HEK293T (cell line): ENCODE measurements at regions not wholly inside any gene's neighbourhood (a gene's known extent, or its start where the extent isn't known, plus 50 kb on each side); places are given as distances from the start of the nearest gene placed in this dataset.

Experiments used
- CTCF ChIA-PET: fragments of 350-600 bp; formaldehyde crosslinking; extraction: SDS; loops from one replicate; lab custom pipeline; 2021; ENCODE audit warnings: antibody characterized with exemption, inconsistent platforms; lab: Yijun Ruan, JAX
- POLR2A ChIA-PET: fragments of 350-600 bp; formaldehyde crosslinking; extraction: SDS; loops from one replicate; lab custom pipeline; 2020; ENCODE audit warnings: antibody characterized with exemption, inconsistent platforms; lab: Yijun Ruan, JAX
- DNase-seq: peaks from one replicate; pipeline ENCODE4 v3.0.0; 2012; ENCODE audit warnings: mixed read lengths; ENCODE audit errors: extremely low spot score
- ARNT ChIP-seq: fragments of 450-650 bp; IDR thresholded peaks from 2 replicates; pipeline ENCODE4 v1.6.1; 2017; ENCODE audit warnings: mild to moderate bottlenecking
- BHLHE40 ChIP-seq: fragments of 450-650 bp; IDR thresholded peaks from 2 replicates; pipeline ENCODE4 v1.6.1; 2016; ENCODE audit warnings: mild to moderate bottlenecking, moderate library complexity, borderline replicate concordance
- CTBP1 ChIP-seq: fragments of 450-650 bp; IDR thresholded peaks from 2 replicates; pipeline ENCODE4 v1.6.1; 2016; ENCODE audit warnings: borderline replicate concordance
- ELF4 ChIP-seq: fragments of 450-650 bp; IDR thresholded peaks from 2 replicates; pipeline ENCODE4 v1.6.1; 2017; ENCODE audit warnings: antibody characterized with exemption
- FOXA1 ChIP-seq: fragments of 450-650 bp; IDR thresholded peaks from 2 replicates; pipeline ENCODE4 v1.6.1; 2016; ENCODE audit warnings: mild to moderate bottlenecking
- FOXK2 ChIP-seq: fragments of 450-650 bp; IDR thresholded peaks from 2 replicates; pipeline ENCODE4 v1.6.1; 2016; ENCODE audit warnings: mild to moderate bottlenecking
- FOXM1 ChIP-seq: fragments of 450-650 bp; IDR thresholded peaks from 2 replicates; pipeline ENCODE4 v1.6.1; 2017; ENCODE audit warnings: mild to moderate bottlenecking, borderline replicate concordance
- HDGF ChIP-seq: fragments of 450-650 bp; IDR thresholded peaks from 2 replicates; pipeline ENCODE4 v1.6.1; 2017; ENCODE audit warnings: antibody characterized with exemption, borderline replicate concordance
- L3MBTL2 ChIP-seq: fragments of 450-650 bp; conservative IDR thresholded peaks from 2 replicates; pipeline ENCODE4 v1.6.1; 2016; ENCODE audit warnings: mild to moderate bottlenecking
- LEF1 ChIP-seq: fragments of 450-650 bp; IDR thresholded peaks from 2 replicates; pipeline ENCODE4 v1.6.1; 2017; ENCODE audit warnings: mild to moderate bottlenecking, borderline replicate concordance
- NFRKB ChIP-seq: fragments of 450-650 bp; IDR thresholded peaks from 2 replicates; pipeline ENCODE4 v1.6.1; 2016; ENCODE audit warnings: mild to moderate bottlenecking, moderate library complexity
- PKNOX1 ChIP-seq: fragments of 450-650 bp; IDR thresholded peaks from 2 replicates; pipeline ENCODE4 v1.6.1; 2016
- SP1 ChIP-seq: fragments of 450-650 bp; IDR thresholded peaks from 2 replicates; pipeline ENCODE4 v1.6.1; 2017
- SUZ12 ChIP-seq: fragments of 450-650 bp; IDR thresholded peaks from 2 replicates; pipeline ENCODE4 v1.6.1; 2016; ENCODE audit warnings: mild to moderate bottlenecking
- TARDBP ChIP-seq: fragments of 450-650 bp; IDR thresholded peaks from 2 replicates; pipeline ENCODE4 v1.6.1; 2016
- ZNF384 ChIP-seq: fragments of 450-650 bp; IDR thresholded peaks from 2 replicates; pipeline ENCODE4 v1.6.1; 2016

- ChIA-PET CTCF (no interaction called here), POLR2A (no interaction called here)
- no peak for DNase-seq
- no peak for TF ChIP-seq LEF1
- no peak for TF ChIP-seq ELF4
- TF ChIP-seq HDGF, result no peak
- no peak for TF ChIP-seq FOXM1
- no peak for TF ChIP-seq ZNF384
- TF ChIP-seq NFRKB, result no peak
These were observed 90.8 kb upstream of the FOXP4 start for GRCh38 chr6:41455410-41455809.

GRCh38 chr6:41455818-41456217, 90.4 kb upstream of the FOXP4 start:
- CTCF ChIA-PET, result interaction anchor here (1.4 kb wide), 1 partner anchor 11 kb away, joined by 4 read pairs; no protein-coding TSS in a partner anchor
- POLR2A ChIA-PET, result no interaction called here
- no peak for TF ChIP-seq SP1
- TF ChIP-seq ARNT, result no peak
- TF ChIP-seq FOXA1, result no peak
- no peak for TF ChIP-seq FOXM1
- no peak for TF ChIP-seq PKNOX1
- no peak for TF ChIP-seq SUZ12
- no peak for TF ChIP-seq NFRKB
- TF ChIP-seq ELF4, result no peak
- TF ChIP-seq CTBP1, result no peak
- TF ChIP-seq BHLHE40, result no peak
- no peak for TF ChIP-seq LEF1
- no peak for TF ChIP-seq TARDBP
- TF ChIP-seq ZNF384, result no peak
- DNase-seq, result no peak

- TF ChIP-seq NFRKB (no peak), PKNOX1 (no peak), FOXK2 (no peak), ZNF384 (no peak), ELF4 (no peak), FOXA1 (no peak), L3MBTL2 (no peak), FOXM1 (no peak), SUZ12 (no peak), CTBP1 (no peak), HDGF (no peak), LEF1 (no peak), TARDBP (no peak), ARNT (no peak), BHLHE40 (no peak), SP1 (no peak)
- DNase-seq, result no peak
- ChIA-PET POLR2A (no interaction called here), CTCF (interaction anchor here (1.1 to 1.4 kb wide), 2 partner anchors 13 to 15 kb away, joined by 4 read pairs; no protein-coding TSS in a partner anchor)
These were observed 88.9 kb upstream of the FOXP4 start for GRCh38 chr6:41457303-41457670.

GRCh38 chr6:41459738-41460137, 86.4 kb upstream of the FOXP4 start:
- TF ChIP-seq HDGF (no peak), SUZ12 (no peak), ZNF384 (no peak), PKNOX1 (no peak), ARNT (no peak), BHLHE40 (no peak), CTBP1 (no peak), ELF4 (no peak), SP1 (no peak), NFRKB (no peak), FOXM1 (no peak), FOXA1 (no peak), TARDBP (no peak), LEF1 (no peak), L3MBTL2 (no peak), FOXK2 (no peak)
- POLR2A ChIA-PET, result no interaction called here
- no peak for DNase-seq
- CTCF ChIA-PET, result interaction anchor here (1.3 kb wide), 1 partner anchor 9 kb away, joined by 4 read pairs; no protein-coding TSS in a partner anchor

- DNase-seq, result no peak
- TF ChIP-seq PKNOX1, result no peak
- no peak for TF ChIP-seq SUZ12
- TF ChIP-seq BHLHE40, result no peak
- TF ChIP-seq TARDBP, result no peak
- no peak for TF ChIP-seq FOXM1
- no peak for TF ChIP-seq FOXA1
- no peak for TF ChIP-seq ZNF384
- no peak for TF ChIP-seq SP1
- TF ChIP-seq ELF4, result no peak
- TF ChIP-seq CTBP1, result no peak
- TF ChIP-seq HDGF, result no peak
- no peak for TF ChIP-seq ARNT
- no peak for TF ChIP-seq L3MBTL2
- no peak for TF ChIP-seq FOXK2
- no peak for TF ChIP-seq LEF1
- no peak for TF ChIP-seq NFRKB
- CTCF ChIA-PET, result interaction anchor here (0.7 to 1.8 kb wide), 4 partner anchors 9 to 18 kb away, joined by 3 to 4 read pairs (median 4); no protein-coding TSS in a partner anchor
- POLR2A ChIA-PET, result no interaction called here
These were observed 85.3 kb upstream of the FOXP4 start for GRCh38 chr6:41460742-41461336.
